K562 (cell line): ENCODE measurements at regions not wholly inside any gene's neighbourhood (a gene's known extent, or its start where the extent isn't known, plus 50 kb on each side); places are given as distances from the start of the nearest gene placed in this dataset.

ENCODE experiments used
- BACH1 ChIP-seq: fragments of 200-800 bp; sonication (Bioruptor generic); IDR thresholded peaks from 2 replicates; pipeline ENCODE4 v1.6.1; 2016; ENCODE audit warnings: missing genetic modification characterization, missing compliant biosample characterization
- BCOR ChIP-seq: fragments of 450-650 bp; IDR thresholded peaks from 2 replicates; pipeline ENCODE4 v1.6.1; 2016
- GATAD2B ChIP-seq: fragments of 450-650 bp; IDR thresholded peaks from 2 replicates; pipeline ENCODE4 v1.6.1; 2017; ENCODE audit warnings: mild to moderate bottlenecking, borderline replicate concordance
- HLTF ChIP-seq: fragments of 450-650 bp; IDR thresholded peaks from 2 replicates; pipeline ENCODE4 v1.6.1; 2016
- MAFK ChIP-seq: IDR thresholded peaks from 2 replicates; pipeline ENCODE4 v1.6.1; 2011; ENCODE audit warnings: low read length, improper control_type of control experiment
- RBM25 ChIP-seq: fragments of 200-400 bp; formaldehyde crosslinking; IDR thresholded peaks from 2 replicates; pipeline ENCODE4 v1.6.1; 2018; ENCODE audit warnings: low read length, low read depth, moderate library complexity; ENCODE audit not compliant: severe bottlenecking
- SP1 ChIP-seq: sonication (generic); formaldehyde crosslinking; IDR thresholded peaks from 2 replicates; pipeline ENCODE4 v1.8.1; 2022; ENCODE audit warnings: mild to moderate bottlenecking, missing genetic modification reagents
- TAL1 ChIP-seq: fragments of 450-650 bp; IDR thresholded peaks from 2 replicates; pipeline ENCODE4 v1.6.1; 2016; ENCODE audit warnings: mild to moderate bottlenecking
- ZNF436 ChIP-seq: fragments of 250-450, 450-650 bp; sonication (Bioruptor Pico); formaldehyde crosslinking; IDR thresholded peaks from 2 replicates; pipeline ENCODE4 v1.7.0; 2020; ENCODE audit warnings: mild to moderate bottlenecking
- ZNF830 ChIP-seq: fragments of 250-450 bp; sonication (Bioruptor Pico); IDR thresholded peaks from 2 replicates; pipeline ENCODE4 v1.5.0; 2021; ENCODE audit warnings: mild to moderate bottlenecking
- TF ChIP-seq, protein P1 (sequence below): fragments of 450-650 bp; IDR thresholded peaks from 2 replicates; pipeline ENCODE4 v1.6.1; 2017; ENCODE audit warnings: antibody characterized with exemption, mild to moderate bottlenecking
- TF ChIP-seq, protein P2 (sequence below): fragments of 200-800 bp; sonication (Bioruptor generic); IDR thresholded peaks from 2 replicates; pipeline ENCODE4 v1.6.1; 2017; ENCODE audit warnings: missing genetic modification characterization, missing compliant biosample characterization
- TF ChIP-seq, protein P3 (sequence below), 2 experiments: fragments of 250-450 bp in 1 of 2; fragments of 450-650 bp in 1 of 2; sonication (Bioruptor Pico) in 1 of 2; IDR thresholded peaks; 2 replicates each; pipeline versions ENCODE4 v1.6.1 to v1.8.0; 2016 to 2021; ENCODE audit warnings: mild to moderate bottlenecking in 2 of 2, moderate library complexity in 2 of 2, missing compliant biosample characterization in 1 of 2, missing genetic modification characterization in 1 of 2
- TF ChIP-seq, protein P4 (sequence below): fragments of 250-450 bp; sonication (Bioruptor Pico); IDR thresholded peaks from 2 replicates; pipeline ENCODE4 v1.6.1; 2021; ENCODE audit warnings: mild to moderate bottlenecking

DNA sequence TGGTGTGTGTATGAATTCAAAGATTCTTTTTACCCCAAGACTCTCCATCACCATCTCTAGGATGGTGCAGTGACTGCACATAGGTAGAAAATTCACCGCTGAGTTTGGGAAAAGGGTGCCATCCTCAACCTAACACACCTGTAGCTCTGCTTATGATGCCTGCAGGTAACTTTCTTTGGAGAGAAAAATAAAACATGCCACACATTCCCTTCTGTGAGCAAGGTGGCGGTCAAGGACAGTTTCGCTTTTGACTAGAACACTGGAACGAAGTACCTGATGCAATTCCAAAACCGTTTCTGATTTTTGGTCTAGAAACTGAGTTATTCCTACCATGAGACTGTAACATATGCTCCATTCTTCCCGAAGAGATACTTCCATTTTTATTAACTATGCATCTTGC is 205.6 kb downstream of the FGFR2 start (continued):
- TF ChIP-seq, protein P1, sequence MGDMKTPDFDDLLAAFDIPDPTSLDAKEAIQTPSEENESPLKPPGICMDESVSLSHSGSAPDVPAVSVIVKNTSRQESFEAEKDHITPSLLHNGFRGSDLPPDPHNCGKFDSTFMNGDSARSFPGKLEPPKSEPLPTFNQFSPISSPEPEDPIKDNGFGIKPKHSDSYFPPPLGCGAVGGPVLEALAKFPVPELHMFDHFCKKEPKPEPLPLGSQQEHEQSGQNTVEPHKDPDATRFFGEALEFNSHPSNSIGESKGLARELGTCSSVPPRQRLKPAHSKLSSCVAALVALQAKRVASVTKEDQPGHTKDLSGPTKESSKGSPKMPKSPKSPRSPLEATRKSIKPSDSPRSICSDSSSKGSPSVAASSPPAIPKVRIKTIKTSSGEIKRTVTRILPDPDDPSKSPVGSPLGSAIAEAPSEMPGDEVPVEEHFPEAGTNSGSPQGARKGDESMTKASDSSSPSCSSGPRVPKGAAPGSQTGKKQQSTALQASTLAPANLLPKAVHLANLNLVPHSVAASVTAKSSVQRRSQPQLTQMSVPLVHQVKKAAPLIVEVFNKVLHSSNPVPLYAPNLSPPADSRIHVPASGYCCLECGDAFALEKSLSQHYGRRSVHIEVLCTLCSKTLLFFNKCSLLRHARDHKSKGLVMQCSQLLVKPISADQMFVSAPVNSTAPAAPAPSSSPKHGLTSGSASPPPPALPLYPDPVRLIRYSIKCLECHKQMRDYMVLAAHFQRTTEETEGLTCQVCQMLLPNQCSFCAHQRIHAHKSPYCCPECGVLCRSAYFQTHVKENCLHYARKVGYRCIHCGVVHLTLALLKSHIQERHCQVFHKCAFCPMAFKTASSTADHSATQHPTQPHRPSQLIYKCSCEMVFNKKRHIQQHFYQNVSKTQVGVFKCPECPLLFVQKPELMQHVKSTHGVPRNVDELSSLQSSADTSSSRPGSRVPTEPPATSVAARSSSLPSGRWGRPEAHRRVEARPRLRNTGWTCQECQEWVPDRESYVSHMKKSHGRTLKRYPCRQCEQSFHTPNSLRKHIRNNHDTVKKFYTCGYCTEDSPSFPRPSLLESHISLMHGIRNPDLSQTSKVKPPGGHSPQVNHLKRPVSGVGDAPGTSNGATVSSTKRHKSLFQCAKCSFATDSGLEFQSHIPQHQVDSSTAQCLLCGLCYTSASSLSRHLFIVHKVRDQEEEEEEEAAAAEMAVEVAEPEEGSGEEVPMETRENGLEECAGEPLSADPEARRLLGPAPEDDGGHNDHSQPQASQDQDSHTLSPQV, result no peak
- no peak for TF ChIP-seq RBM25
- TF ChIP-seq MAFK, result no peak
- TF ChIP-seq TAL1, result no peak
- TF ChIP-seq, protein P2, sequence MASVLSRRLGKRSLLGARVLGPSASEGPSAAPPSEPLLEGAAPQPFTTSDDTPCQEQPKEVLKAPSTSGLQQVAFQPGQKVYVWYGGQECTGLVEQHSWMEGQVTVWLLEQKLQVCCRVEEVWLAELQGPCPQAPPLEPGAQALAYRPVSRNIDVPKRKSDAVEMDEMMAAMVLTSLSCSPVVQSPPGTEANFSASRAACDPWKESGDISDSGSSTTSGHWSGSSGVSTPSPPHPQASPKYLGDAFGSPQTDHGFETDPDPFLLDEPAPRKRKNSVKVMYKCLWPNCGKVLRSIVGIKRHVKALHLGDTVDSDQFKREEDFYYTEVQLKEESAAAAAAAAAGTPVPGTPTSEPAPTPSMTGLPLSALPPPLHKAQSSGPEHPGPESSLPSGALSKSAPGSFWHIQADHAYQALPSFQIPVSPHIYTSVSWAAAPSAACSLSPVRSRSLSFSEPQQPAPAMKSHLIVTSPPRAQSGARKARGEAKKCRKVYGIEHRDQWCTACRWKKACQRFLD (CRISPR knock-in tag), result no peak
- TF ChIP-seq SP1, result no peak
- TF ChIP-seq GATAD2B, result no peak
- no peak for TF ChIP-seq BCOR
- TF ChIP-seq, protein P3, sequence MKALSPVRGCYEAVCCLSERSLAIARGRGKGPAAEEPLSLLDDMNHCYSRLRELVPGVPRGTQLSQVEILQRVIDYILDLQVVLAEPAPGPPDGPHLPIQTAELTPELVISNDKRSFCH (CRISPR knock-in tag; IDR thresholded peaks at IDR 0.05), result no peak
- TF ChIP-seq, protein P3 (tag; IDR thresholded peaks at IDR 0.05), result no peak
- TF ChIP-seq HLTF, result no peak
- no peak for TF ChIP-seq BACH1 (tag)
- no peak for TF ChIP-seq ZNF830 (CRISPR knock-in tag)
- TF ChIP-seq, protein P4, sequence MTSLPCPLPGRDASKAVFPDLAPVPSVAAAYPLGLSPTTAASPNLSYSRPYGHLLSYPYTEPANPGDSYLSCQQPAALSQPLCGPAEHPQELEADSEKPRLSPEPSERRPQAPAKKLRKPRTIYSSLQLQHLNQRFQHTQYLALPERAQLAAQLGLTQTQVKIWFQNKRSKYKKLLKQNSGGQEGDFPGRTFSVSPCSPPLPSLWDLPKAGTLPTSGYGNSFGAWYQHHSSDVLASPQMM (CRISPR knock-in tag), result no peak
- no peak for TF ChIP-seq ZNF436 (CRISPR knock-in tag)
- TF ChIP-seq, all 486 proteins: peak for 0
